Progenitor cell of endocrine pancreas (in vitro differentiated cells): ENCODE measurements at regions not wholly inside any gene's neighbourhood (a gene's known extent, or its start where the extent isn't known, plus 50 kb on each side); places are given as distances from the start of the nearest gene placed in this dataset.
"Not testable (repeated sequence)": the region's sequence is repeated elsewhere in the genome, so short reads cannot be mapped to it uniquely, and the experiment has no call there.

ENCODE experiments used
- DNase-seq: peaks from one replicate; pipeline ENCODE4 v3.0.0; 2021; ENCODE audit warnings: low spot score; ENCODE audit not compliant: unreplicated experiment
- H3K27ac Mint-ChIP-seq: 2 replicates; pipeline ENCODE4 v1.8.0; 2021; ENCODE audit warnings: mild to moderate bottlenecking, moderate library complexity, mixed read lengths
- H3K27me3 Mint-ChIP-seq: 2 replicates; pipeline ENCODE4 v1.8.0; 2021; ENCODE audit warnings: mixed read lengths
- H3K36me3 Mint-ChIP-seq: 2 replicates; pipeline ENCODE4 v1.8.0; 2022; ENCODE audit warnings: mixed read lengths; ENCODE audit not compliant: insufficient read depth
- H3K4me1 Mint-ChIP-seq: 2 replicates; pipeline ENCODE4 v1.8.0; 2021; ENCODE audit warnings: low read depth, mixed read lengths
- H3K4me3 Mint-ChIP-seq: 2 replicates; pipeline ENCODE4 v1.8.0; 2021; ENCODE audit warnings: low read depth, mild to moderate bottlenecking, moderate library complexity, mixed read lengths
- H3K9me3 Mint-ChIP-seq: 2 replicates; pipeline ENCODE4 v1.8.0; 2021; ENCODE audit warnings: low read depth, mixed read lengths
- TF ChIP-seq, protein P1 (sequence below): fragments of 200-600 bp; sonication (generic); IDR thresholded peaks from one replicate; pipeline ENCODE4 v1.5.0; 2021; ENCODE audit warnings: antibody characterized with exemption, mild to moderate bottlenecking; ENCODE audit not compliant: unreplicated experiment

GRCh38 chr6:126723541-126724170, 383.7 kb downstream of the CENPW start:
- TF ChIP-seq, protein P1, sequence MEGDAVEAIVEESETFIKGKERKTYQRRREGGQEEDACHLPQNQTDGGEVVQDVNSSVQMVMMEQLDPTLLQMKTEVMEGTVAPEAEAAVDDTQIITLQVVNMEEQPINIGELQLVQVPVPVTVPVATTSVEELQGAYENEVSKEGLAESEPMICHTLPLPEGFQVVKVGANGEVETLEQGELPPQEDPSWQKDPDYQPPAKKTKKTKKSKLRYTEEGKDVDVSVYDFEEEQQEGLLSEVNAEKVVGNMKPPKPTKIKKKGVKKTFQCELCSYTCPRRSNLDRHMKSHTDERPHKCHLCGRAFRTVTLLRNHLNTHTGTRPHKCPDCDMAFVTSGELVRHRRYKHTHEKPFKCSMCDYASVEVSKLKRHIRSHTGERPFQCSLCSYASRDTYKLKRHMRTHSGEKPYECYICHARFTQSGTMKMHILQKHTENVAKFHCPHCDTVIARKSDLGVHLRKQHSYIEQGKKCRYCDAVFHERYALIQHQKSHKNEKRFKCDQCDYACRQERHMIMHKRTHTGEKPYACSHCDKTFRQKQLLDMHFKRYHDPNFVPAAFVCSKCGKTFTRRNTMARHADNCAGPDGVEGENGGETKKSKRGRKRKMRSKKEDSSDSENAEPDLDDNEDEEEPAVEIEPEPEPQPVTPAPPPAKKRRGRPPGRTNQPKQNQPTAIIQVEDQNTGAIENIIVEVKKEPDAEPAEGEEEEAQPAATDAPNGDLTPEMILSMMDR, result no peak
- peaks cover 10% of the 10 kb centered on the region for H3K9me3 Mint-ChIP-seq
- H3K4me1 Mint-ChIP-seq, result no peaks in the 10 kb centered on the region
- H3K36me3 Mint-ChIP-seq, result peaks cover 1% of the 10 kb centered on the region
- H3K27ac Mint-ChIP-seq, result no peak overlapping the region
- H3K4me3 Mint-ChIP-seq, result no peak overlapping the region
- no peaks in the 10 kb centered on the region for H3K27me3 Mint-ChIP-seq
- DNase-seq, result no peak

DNA sequence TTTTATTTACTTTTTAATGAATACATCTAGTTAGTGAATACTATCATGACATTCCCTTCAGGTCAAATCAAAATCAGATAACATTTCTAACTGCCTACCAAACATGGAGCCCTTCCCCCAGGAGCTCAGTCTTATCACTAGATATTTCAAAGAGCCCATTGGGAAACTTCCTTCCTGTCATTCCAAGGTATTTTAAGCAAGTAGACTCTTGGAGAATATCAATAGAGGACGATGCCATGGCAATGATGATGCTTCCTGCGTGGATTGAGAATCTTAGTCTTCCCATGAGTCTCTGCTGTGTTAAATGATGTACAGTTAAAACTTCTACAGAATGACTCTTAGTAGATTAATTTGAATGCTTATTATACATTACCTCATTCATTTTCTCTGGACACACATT, 384.9 kb downstream of the CENPW start:
- Mint-ChIP-seq H3K27me3 (no peaks in the 10 kb centered on the region), H3K27ac (no peak overlapping the region), H3K9me3 (peaks cover 18% of the 10 kb centered on the region), H3K36me3 (peaks cover 1% of the 10 kb centered on the region), H3K4me3 (no peak overlapping the region), H3K4me1 (no peaks in the 10 kb centered on the region)
- TF ChIP-seq, protein P1, result no peak
- DNase-seq, result no peak

GRCh38 chr6:126726454-126726853, 386.5 kb downstream of the CENPW start:
- not testable (repeated sequence) for H3K4me3 Mint-ChIP-seq, H3K36me3 Mint-ChIP-seq, DNase-seq, H3K4me1 Mint-ChIP-seq, H3K27ac Mint-ChIP-seq, H3K27me3 Mint-ChIP-seq
- peaks cover 23% of the 10 kb centered on the region for H3K9me3 Mint-ChIP-seq

GRCh38 chr6:126738146-126738545, 380.3 kb upstream of the RSPO3 start:
- TF ChIP-seq, protein P1, result no peak
- Mint-ChIP-seq H3K27ac (no peak overlapping the region), H3K4me3 (no peak overlapping the region), H3K27me3 (no peaks in the 10 kb centered on the region), H3K9me3 (no peaks in the 10 kb centered on the region), H3K36me3 (no peaks in the 10 kb centered on the region), H3K4me1 (no peaks in the 10 kb centered on the region)
- no peak for DNase-seq

DNA sequence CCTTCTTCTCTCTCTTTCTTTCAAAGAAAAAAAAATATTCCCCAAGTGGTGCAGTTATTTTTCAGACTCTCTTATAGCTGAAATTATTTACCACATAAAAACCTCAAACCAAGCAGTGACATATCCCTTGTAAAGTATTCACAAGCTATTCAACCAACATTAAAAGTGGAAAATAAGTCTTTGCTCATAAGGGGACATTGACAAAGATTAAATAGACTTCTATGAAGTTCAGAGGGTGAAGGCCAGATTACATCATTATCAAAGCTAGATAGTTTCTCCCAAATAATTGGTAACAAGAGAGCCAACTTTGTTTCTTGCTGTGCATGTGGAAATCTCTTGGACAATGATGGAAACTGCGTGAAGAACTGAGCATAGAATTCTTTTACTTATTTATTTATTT, 379.8 kb upstream of the RSPO3 start:
- no peak overlapping the region for H3K4me3 Mint-ChIP-seq

DNA sequence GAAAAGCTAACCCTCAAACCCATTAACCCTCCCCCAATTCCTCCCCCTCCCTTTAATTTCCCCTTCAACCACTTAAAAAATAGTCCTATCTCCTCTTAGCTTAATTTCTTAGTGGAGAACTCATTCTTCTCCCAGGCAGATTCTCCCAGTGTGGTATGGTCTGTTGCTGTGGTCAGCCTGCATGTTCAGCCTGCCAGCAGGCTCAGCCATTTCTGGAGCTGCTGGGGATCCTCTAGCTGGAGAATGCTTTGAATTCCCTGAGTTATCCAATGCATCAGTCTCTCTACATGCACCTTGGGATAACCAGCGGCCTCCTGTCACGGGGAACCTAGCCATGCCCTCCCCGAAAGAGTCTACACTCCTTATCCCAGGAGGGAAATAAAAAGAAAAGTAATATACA, 375.4 kb upstream of the RSPO3 start:
- Mint-ChIP-seq H3K27me3 (no peaks in the 10 kb centered on the region), H3K27ac (no peak overlapping the region), H3K4me3 (no peak overlapping the region), H3K36me3 (no peaks in the 10 kb centered on the region), H3K4me1 (no peaks in the 10 kb centered on the region), H3K9me3 (peaks cover 6% of the 10 kb centered on the region)
- no peak for DNase-seq
- TF ChIP-seq, protein P1, result no peak

More for the DNA sequence above, 379.8 kb upstream of the RSPO3 start:
- TF ChIP-seq, protein P1, result no peak
- no peaks in the 10 kb centered on the region for H3K36me3 Mint-ChIP-seq
- no peaks in the 10 kb centered on the region for H3K4me1 Mint-ChIP-seq
- no peak for DNase-seq
- no peak overlapping the region for H3K27ac Mint-ChIP-seq
- no peaks in the 10 kb centered on the region for H3K9me3 Mint-ChIP-seq
- H3K27me3 Mint-ChIP-seq, result no peaks in the 10 kb centered on the region
